SK-N-SH treated with all-trans-retinoic acid at 6 μM for 48 hours (cell line): ENCODE measurements at regions not wholly inside any gene's neighbourhood (a gene's known extent, or its start where the extent isn't known, plus 50 kb on each side); places are given as distances from the start of the nearest gene placed in this dataset.
"Not testable (repeated sequence)": the region's sequence is repeated elsewhere in the genome, so short reads cannot be mapped to it uniquely, and the experiment has no call there.

Source experiments
- ATAC-seq: fragments of 200-7000 bp; cut with Tn5 transposase; 3 replicates; pipeline ENCODE4 v1.9.1; 2020; ENCODE audit warnings: mild to moderate bottlenecking, moderate library complexity
- BACH2 ChIP-seq: fragments of 250-450 bp; sonication (Bioruptor Pico); IDR thresholded peaks from 2 replicates; pipeline ENCODE4 v1.9.0; 2021; ENCODE audit warnings: mild to moderate bottlenecking, borderline replicate concordance
- CSDC2 ChIP-seq: fragments of 250-450 bp; sonication (Bioruptor Pico); IDR thresholded peaks from 2 replicates; pipeline ENCODE4 v1.5.0; 2020; ENCODE audit warnings: mild to moderate bottlenecking, moderate library complexity
- GLIS3 ChIP-seq: fragments of 250-450 bp; sonication (Bioruptor Pico); IDR thresholded peaks from 2 replicates; pipeline ENCODE4 v1.5.0; 2020; ENCODE audit warnings: mild to moderate bottlenecking, moderate library complexity
- ISL1 ChIP-seq: fragments of 250-450 bp; sonication (Bioruptor Pico); IDR thresholded peaks from 2 replicates; pipeline ENCODE4 v2.1.2; 2022; ENCODE audit warnings: mild to moderate bottlenecking, moderate library complexity
- OSR1 ChIP-seq: fragments of 250-450 bp; sonication (Bioruptor Pico); IDR thresholded peaks from 2 replicates; pipeline ENCODE4 v1.8.0; 2022; ENCODE audit warnings: moderate library complexity, mild to moderate bottlenecking, inconsistent platforms
- PPARA ChIP-seq: fragments of 250-450 bp; sonication (Bioruptor Pico); IDR thresholded peaks from 2 replicates; pipeline ENCODE4 v1.5.0; 2020; ENCODE audit warnings: mild to moderate bottlenecking, borderline replicate concordance
- RARB ChIP-seq: fragments of 250-450 bp; sonication (Bioruptor Pico); IDR thresholded peaks from 2 replicates; pipeline ENCODE4 v1.8.0; 2021; ENCODE audit warnings: mild to moderate bottlenecking, moderate library complexity
- SNAI2 ChIP-seq: fragments of 250-450 bp; sonication (Bioruptor Pico); IDR thresholded peaks from 2 replicates; pipeline ENCODE4 v1.5.0; 2020; ENCODE audit warnings: mild to moderate bottlenecking, moderate library complexity
- TCF4 ChIP-seq: fragments of 250-450 bp; sonication (Bioruptor Pico); IDR thresholded peaks from 2 replicates; pipeline ENCODE4 v1.8.0; 2021; ENCODE audit warnings: mild to moderate bottlenecking, moderate library complexity, borderline replicate concordance
- TOX ChIP-seq: fragments of 250-450 bp; sonication (Bioruptor Pico); IDR thresholded peaks from 2 replicates; pipeline ENCODE4 v1.8.0; 2021; ENCODE audit warnings: mild to moderate bottlenecking, moderate library complexity, borderline replicate concordance
- ZC3H10 ChIP-seq: fragments of 250-450 bp; sonication (Bioruptor Pico); IDR thresholded peaks from 2 replicates; pipeline ENCODE4 v1.5.1; 2021; ENCODE audit warnings: mild to moderate bottlenecking, moderate library complexity
- ZFP3 ChIP-seq: fragments of 250-450 bp; sonication (Bioruptor Pico); IDR thresholded peaks from 2 replicates; pipeline ENCODE4 v1.5.0; 2020; ENCODE audit warnings: mild to moderate bottlenecking, moderate library complexity
- ZFP30 ChIP-seq: fragments of 450-650 bp; formaldehyde crosslinking; IDR thresholded peaks from 2 replicates; pipeline ENCODE4 v1.5.0; 2022; ENCODE audit warnings: mild to moderate bottlenecking, moderate library complexity
- ZNF565 ChIP-seq: fragments of 450-650 bp; formaldehyde crosslinking; conservative IDR thresholded peaks from 2 replicates; pipeline ENCODE4 v1.5.0; 2020; ENCODE audit warnings: low read depth, mild to moderate bottlenecking, moderate library complexity
- ZNF70 ChIP-seq: fragments of 450-650 bp; formaldehyde crosslinking; IDR thresholded peaks from 2 replicates; pipeline ENCODE4 v1.5.0; 2020; ENCODE audit warnings: mild to moderate bottlenecking, moderate library complexity
- ZNF8 ChIP-seq: fragments of 450-650 bp; formaldehyde crosslinking; IDR thresholded peaks from 2 replicates; pipeline ENCODE4 v1.5.0; 2020; ENCODE audit warnings: mild to moderate bottlenecking, moderate library complexity
- TF ChIP-seq, protein P1 (sequence below): fragments of 250-450 bp; sonication (Bioruptor Pico); IDR thresholded peaks from 2 replicates; pipeline ENCODE4 v1.8.0; 2021; ENCODE audit warnings: low read depth, mild to moderate bottlenecking, moderate library complexity, borderline replicate concordance
- TF ChIP-seq, protein P2 (sequence below): fragments of 250-450 bp; sonication (Bioruptor Pico); IDR thresholded peaks from 2 replicates; pipeline ENCODE4 v1.5.1; 2020; ENCODE audit warnings: low read depth, mild to moderate bottlenecking, moderate library complexity
- TF ChIP-seq, protein P3 (sequence below): fragments of 250-450 bp; sonication (Bioruptor Pico); IDR thresholded peaks from 2 replicates; pipeline ENCODE4 v1.8.0; 2020; ENCODE audit warnings: mild to moderate bottlenecking, moderate library complexity, borderline replicate concordance
- TF ChIP-seq, protein P4 (sequence below): fragments of 250-450 bp; sonication (Bioruptor Pico); IDR thresholded peaks from 2 replicates; pipeline ENCODE4 v1.5.0; 2020; ENCODE audit warnings: mild to moderate bottlenecking, moderate library complexity

DNA sequence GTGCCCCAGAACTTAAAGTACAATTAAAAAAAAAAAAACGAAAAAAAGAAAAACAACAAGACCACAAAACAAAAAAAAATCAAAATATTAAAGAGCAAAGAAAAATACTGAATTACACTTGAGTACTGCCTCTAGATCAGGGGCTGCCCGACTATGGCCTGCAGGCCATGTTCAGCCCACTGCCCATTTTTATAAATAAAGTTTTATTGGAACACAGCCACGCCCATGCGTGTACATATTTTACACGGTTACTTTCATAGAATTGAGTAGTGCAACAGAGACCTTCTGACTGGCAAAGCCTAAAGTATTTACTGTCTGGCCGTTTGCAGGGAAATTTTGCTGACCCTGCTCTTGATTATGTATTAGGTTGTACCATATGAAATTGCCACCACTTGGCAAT, 130.5 kb downstream of the ATXN3L start:
- no peak for ATAC-seq
- TF ChIP-seq GLIS3 (CRISPR knock-in tag) (no peak), OSR1 (no peak), CSDC2 (CRISPR knock-in tag) (no peak), ISL1 (no peak)

DNA sequence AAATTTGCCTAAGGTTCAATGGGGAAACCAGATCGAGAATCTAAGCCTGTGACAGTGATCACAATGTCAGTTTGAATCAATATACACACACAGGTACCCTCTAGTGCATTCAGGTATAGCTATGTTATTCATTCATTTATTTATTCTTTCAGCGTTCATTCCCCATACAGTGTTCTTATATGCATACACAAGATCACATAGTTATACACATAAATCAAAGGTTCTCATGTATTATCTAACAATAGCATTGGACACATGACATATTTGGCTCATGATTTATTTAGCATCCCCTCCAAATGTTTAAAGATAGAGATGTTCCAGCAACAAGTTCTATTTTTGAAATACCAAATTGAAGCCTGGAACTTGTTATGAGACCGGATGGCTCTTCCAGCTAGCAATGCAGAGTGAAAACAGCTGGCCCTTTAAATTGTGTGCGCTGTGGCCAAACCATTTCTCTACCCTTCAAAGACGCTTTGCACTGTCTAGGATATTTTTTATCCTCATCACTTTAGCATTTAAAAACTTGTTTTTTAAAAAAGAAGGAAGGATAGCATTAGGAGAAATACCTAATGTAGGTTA, 131.0 kb downstream of the ATXN3L start:
- TF ChIP-seq SNAI2 (CRISPR knock-in tag) (no peak), ZC3H10 (CRISPR knock-in tag) (no peak), TOX (CRISPR knock-in tag) (peak; percentile 25; the same call in 1 of the 2 replicates), ZFP3 (CRISPR knock-in tag) (no peak)
- TF ChIP-seq, protein P1, sequence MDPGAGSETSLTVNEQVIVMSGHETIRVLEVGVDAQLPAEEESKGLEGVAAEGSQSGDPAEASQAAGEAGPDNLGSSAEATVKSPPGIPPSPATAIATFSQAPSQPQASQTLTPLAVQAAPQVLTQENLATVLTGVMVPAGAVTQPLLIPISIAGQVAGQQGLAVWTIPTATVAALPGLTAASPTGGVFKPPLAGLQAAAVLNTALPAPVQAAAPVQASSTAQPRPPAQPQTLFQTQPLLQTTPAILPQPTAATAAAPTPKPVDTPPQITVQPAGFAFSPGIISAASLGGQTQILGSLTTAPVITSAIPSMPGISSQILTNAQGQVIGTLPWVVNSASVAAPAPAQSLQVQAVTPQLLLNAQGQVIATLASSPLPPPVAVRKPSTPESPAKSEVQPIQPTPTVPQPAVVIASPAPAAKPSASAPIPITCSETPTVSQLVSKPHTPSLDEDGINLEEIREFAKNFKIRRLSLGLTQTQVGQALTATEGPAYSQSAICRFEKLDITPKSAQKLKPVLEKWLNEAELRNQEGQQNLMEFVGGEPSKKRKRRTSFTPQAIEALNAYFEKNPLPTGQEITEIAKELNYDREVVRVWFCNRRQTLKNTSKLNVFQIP (CRISPR knock-in tag): no peak
- peak; percentile 90 for ATAC-seq

GRCh38 chrX:13186643-13187042, 133.2 kb downstream of the ATXN3L start:
- ATAC-seq: not testable (repeated sequence)

- no peak; the same call in 1 of the 3 replicates for ATAC-seq
- TF ChIP-seq, protein P2, sequence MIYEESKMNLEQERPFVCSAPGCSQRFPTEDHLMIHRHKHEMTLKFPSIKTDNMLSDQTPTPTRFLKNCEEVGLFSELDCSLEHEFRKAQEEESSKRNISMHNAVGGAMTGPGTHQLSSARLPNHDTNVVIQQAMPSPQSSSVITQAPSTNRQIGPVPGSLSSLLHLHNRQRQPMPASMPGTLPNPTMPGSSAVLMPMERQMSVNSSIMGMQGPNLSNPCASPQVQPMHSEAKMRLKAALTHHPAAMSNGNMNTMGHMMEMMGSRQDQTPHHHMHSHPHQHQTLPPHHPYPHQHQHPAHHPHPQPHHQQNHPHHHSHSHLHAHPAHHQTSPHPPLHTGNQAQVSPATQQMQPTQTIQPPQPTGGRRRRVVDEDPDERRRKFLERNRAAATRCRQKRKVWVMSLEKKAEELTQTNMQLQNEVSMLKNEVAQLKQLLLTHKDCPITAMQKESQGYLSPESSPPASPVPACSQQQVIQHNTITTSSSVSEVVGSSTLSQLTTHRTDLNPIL (CRISPR knock-in tag): no peak
- TF ChIP-seq, all 23 proteins: peak for 0
Measured at GRCh38 chrX:13180807-13181206, 136.4 kb upstream of the FAM9C start.

DNA sequence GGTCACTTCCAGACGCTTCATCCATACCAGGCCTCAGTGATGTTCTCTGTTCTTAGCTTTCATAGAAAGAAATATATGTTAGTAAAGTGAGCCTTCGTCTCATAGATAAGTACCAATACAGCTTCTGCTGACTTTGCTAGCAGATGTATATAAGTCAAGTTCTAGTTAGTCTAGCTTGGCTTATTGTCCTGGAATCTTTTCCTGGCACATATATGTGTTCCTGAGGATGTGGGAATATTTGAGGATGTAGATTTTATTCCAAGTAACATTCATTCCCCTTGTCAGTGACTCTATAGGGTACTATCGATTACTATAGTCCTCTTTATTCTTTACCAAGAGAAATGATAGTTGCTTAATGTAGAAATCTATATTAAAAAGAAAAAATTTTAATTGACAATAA, 135.2 kb upstream of the FAM9C start:
- ATAC-seq: no peak
- TF ChIP-seq ZNF565 (CRISPR knock-in tag) (no peak), ZNF8 (CRISPR knock-in tag) (no peak), SNAI2 (CRISPR knock-in tag) (no peak), ZFP30 (no peak), TCF4 (CRISPR knock-in tag) (no peak), CSDC2 (CRISPR knock-in tag) (no peak), BACH2 (no peak), ZC3H10 (CRISPR knock-in tag) (no peak), ZNF70 (CRISPR knock-in tag) (no peak), PPARA (no peak), RARB (CRISPR knock-in tag) (no peak), ISL1 (no peak), ZFP3 (CRISPR knock-in tag) (no peak), OSR1 (no peak)
- TF ChIP-seq, protein P3, sequence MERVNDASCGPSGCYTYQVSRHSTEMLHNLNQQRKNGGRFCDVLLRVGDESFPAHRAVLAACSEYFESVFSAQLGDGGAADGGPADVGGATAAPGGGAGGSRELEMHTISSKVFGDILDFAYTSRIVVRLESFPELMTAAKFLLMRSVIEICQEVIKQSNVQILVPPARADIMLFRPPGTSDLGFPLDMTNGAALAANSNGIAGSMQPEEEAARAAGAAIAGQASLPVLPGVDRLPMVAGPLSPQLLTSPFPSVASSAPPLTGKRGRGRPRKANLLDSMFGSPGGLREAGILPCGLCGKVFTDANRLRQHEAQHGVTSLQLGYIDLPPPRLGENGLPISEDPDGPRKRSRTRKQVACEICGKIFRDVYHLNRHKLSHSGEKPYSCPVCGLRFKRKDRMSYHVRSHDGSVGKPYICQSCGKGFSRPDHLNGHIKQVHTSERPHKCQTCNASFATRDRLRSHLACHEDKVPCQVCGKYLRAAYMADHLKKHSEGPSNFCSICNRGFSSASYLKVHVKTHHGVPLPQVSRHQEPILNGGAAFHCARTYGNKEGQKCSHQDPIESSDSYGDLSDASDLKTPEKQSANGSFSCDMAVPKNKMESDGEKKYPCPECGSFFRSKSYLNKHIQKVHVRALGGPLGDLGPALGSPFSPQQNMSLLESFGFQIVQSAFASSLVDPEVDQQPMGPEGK (CRISPR knock-in tag): no peak
- TF ChIP-seq, protein P4, sequence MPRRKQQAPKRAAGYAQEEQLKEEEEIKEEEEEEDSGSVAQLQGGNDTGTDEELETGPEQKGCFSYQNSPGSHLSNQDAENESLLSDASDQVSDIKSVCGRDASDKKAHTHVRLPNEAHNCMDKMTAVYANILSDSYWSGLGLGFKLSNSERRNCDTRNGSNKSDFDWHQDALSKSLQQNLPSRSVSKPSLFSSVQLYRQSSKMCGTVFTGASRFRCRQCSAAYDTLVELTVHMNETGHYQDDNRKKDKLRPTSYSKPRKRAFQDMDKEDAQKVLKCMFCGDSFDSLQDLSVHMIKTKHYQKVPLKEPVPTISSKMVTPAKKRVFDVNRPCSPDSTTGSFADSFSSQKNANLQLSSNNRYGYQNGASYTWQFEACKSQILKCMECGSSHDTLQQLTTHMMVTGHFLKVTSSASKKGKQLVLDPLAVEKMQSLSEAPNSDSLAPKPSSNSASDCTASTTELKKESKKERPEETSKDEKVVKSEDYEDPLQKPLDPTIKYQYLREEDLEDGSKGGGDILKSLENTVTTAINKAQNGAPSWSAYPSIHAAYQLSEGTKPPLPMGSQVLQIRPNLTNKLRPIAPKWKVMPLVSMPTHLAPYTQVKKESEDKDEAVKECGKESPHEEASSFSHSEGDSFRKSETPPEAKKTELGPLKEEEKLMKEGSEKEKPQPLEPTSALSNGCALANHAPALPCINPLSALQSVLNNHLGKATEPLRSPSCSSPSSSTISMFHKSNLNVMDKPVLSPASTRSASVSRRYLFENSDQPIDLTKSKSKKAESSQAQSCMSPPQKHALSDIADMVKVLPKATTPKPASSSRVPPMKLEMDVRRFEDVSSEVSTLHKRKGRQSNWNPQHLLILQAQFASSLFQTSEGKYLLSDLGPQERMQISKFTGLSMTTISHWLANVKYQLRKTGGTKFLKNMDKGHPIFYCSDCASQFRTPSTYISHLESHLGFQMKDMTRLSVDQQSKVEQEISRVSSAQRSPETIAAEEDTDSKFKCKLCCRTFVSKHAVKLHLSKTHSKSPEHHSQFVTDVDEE: no peak
- TF ChIP-seq, protein P2 (CRISPR knock-in tag): no peak
